Karpas-422 (cell line): ENCODE measurements at regions not wholly inside any gene's neighbourhood (a gene's known extent, or its start where the extent isn't known, plus 50 kb on each side); places are given as distances from the start of the nearest gene placed in this dataset.

Experiments
- DNase-seq: peaks from one replicate; pipeline ENCODE4 v3.0.0-alpha.2; 2015
- H2AFZ ChIP-seq: fragments of 200-600 bp; sonication (generic); 2 replicates; pipeline ENCODE4 v1.6.1; 2014; ENCODE audit warnings: antibody characterized with exemption, low read length, mixed read lengths
- H3K27ac ChIP-seq: fragments of 200-600 bp; sonication (generic); 2 replicates; pipeline ENCODE4 v1.5.1; 2014; ENCODE audit warnings: mild to moderate bottlenecking, low read length, moderate library complexity
- H3K27me3 ChIP-seq: fragments of 200-600 bp; sonication (generic); 2 replicates; pipeline ENCODE4 v1.6.1; 2014; ENCODE audit warnings: low read length, mixed read lengths
- H3K36me3 ChIP-seq: fragments of 200-600 bp; sonication (generic); 2 replicates; pipeline ENCODE4 v1.6.1; 2014; ENCODE audit warnings: low read length, mixed read lengths; ENCODE audit not compliant: insufficient read depth
- H3K4me1 ChIP-seq: fragments of 200-600 bp; sonication (generic); 2 replicates; pipeline ENCODE4 v1.6.1; 2014; ENCODE audit warnings: mild to moderate bottlenecking, low read length, mixed read lengths
- H3K4me2 ChIP-seq: fragments of 200-600 bp; sonication (generic); 2 replicates; pipeline ENCODE4 v1.6.1; 2014; ENCODE audit warnings: low read length, low read depth, mild to moderate bottlenecking; ENCODE audit not compliant: poor library complexity, severe bottlenecking
- H3K4me3 ChIP-seq: fragments of 200-600 bp; sonication (generic); 2 replicates; pipeline ENCODE4 v1.5.1; 2014; ENCODE audit warnings: mild to moderate bottlenecking, antibody characterized with exemption, low read length, mixed read lengths
- H3K79me2 ChIP-seq: fragments of 200-600 bp; sonication (generic); 2 replicates; pipeline ENCODE4 v1.6.1; 2014; ENCODE audit warnings: mild to moderate bottlenecking, low read length, mixed read lengths
- H3K9ac ChIP-seq: fragments of 200-600 bp; sonication (generic); 2 replicates; pipeline ENCODE4 v1.6.0; 2014; ENCODE audit warnings: low read length
- H3K9me2 ChIP-seq: fragments of 200-600 bp; sonication (generic), shearing (Covaris generic); replicated peaks from 2 replicates; pipeline ENCODE4 v1.6.0; 2014; ENCODE audit warnings: mild to moderate bottlenecking, low read length, moderate library complexity; ENCODE audit not compliant: insufficient read depth
- H3K9me3 ChIP-seq: fragments of 300-700, 200-600 bp; sonication (generic); 2 replicates; pipeline ENCODE4 v1.6.1; 2014; ENCODE audit warnings: low read length, mixed read lengths
- H4K20me1 ChIP-seq: fragments of 200-600 bp; sonication (generic); 2 replicates; pipeline ENCODE4 v1.6.1; 2014; ENCODE audit warnings: mild to moderate bottlenecking, antibody characterized with exemption, low read length, low read depth; ENCODE audit not compliant: insufficient read depth

- H4K20me1 ChIP-seq = no peaks in the 10 kb centered on the region
- H3K9me3 ChIP-seq = no peaks in the 10 kb centered on the region
- H2AFZ ChIP-seq = no peak overlapping the region
- no peaks in the 10 kb centered on the region for H3K79me2 ChIP-seq
- no peak overlapping the region for H3K9ac ChIP-seq
- DNase-seq = no peak
- H3K4me3 ChIP-seq = no peak overlapping the region
- H3K36me3 ChIP-seq = no peaks in the 10 kb centered on the region
- no peak overlapping the region for H3K27ac ChIP-seq
- no peaks in the 10 kb centered on the region for H3K27me3 ChIP-seq
- no peaks in the 10 kb centered on the region for H3K4me1 ChIP-seq
- H3K4me2 ChIP-seq = no peak overlapping the region
- no peaks in the 10 kb centered on the region for H3K9me2 ChIP-seq
These were observed 425.9 kb upstream of the SLC8A1 start for GRCh38 chr2:40877734-40878288.

GRCh38 chr2:40879305-40879704 lies 427.4 kb upstream of the SLC8A1 start:
- Histone ChIP-seq H3K36me3 (no peaks in the 10 kb centered on the region), H3K4me2 (no peak overlapping the region), H3K79me2 (no peaks in the 10 kb centered on the region), H3K4me3 (no peak overlapping the region), H3K9me2 (no peaks in the 10 kb centered on the region), H4K20me1 (no peaks in the 10 kb centered on the region), H3K4me1 (no peaks in the 10 kb centered on the region), H3K27me3 (no peaks in the 10 kb centered on the region), H2AFZ (no peak overlapping the region), H3K27ac (no peak overlapping the region), H3K9ac (no peak overlapping the region), H3K9me3 (no peaks in the 10 kb centered on the region)
- DNase-seq = no peak

- Histone ChIP-seq H3K27ac (no peak overlapping the region), H3K4me1 (no peaks in the 10 kb centered on the region), H2AFZ (no peak overlapping the region), H3K36me3 (no peaks in the 10 kb centered on the region), H3K79me2 (no peaks in the 10 kb centered on the region), H3K4me3 (no peak overlapping the region), H4K20me1 (no peaks in the 10 kb centered on the region), H3K9ac (no peak overlapping the region), H3K27me3 (no peaks in the 10 kb centered on the region), H3K9me3 (no peaks in the 10 kb centered on the region), H3K4me2 (no peak overlapping the region), H3K9me2 (no peaks in the 10 kb centered on the region)
- no peak for DNase-seq
These were observed 434.2 kb upstream of the SLC8A1 start for GRCh38 chr2:40886100-40886499.

- H4K20me1 ChIP-seq = no peaks in the 10 kb centered on the region
- no peak overlapping the region for H3K27ac ChIP-seq
- H3K27me3 ChIP-seq = no peaks in the 10 kb centered on the region
- H2AFZ ChIP-seq = no peak overlapping the region
- H3K9me2 ChIP-seq = no peaks in the 10 kb centered on the region
- no peak for DNase-seq
- no peaks in the 10 kb centered on the region for H3K4me1 ChIP-seq
- no peak overlapping the region for H3K4me2 ChIP-seq
- H3K79me2 ChIP-seq = no peaks in the 10 kb centered on the region
- H3K9ac ChIP-seq = no peak overlapping the region
- H3K9me3 ChIP-seq = no peaks in the 10 kb centered on the region
- H3K4me3 ChIP-seq = no peak overlapping the region
- H3K36me3 ChIP-seq = no peaks in the 10 kb centered on the region
These were observed 434.8 kb upstream of the SLC8A1 start for GRCh38 chr2:40886655-40887054.

- Histone ChIP-seq H3K27me3 (no peaks in the 10 kb centered on the region), H3K9me3 (no peaks in the 10 kb centered on the region), H3K9ac (no peak overlapping the region), H2AFZ (no peak overlapping the region), H4K20me1 (no peaks in the 10 kb centered on the region), H3K27ac (no peak overlapping the region), H3K4me3 (no peak overlapping the region), H3K9me2 (no peaks in the 10 kb centered on the region), H3K79me2 (no peaks in the 10 kb centered on the region), H3K4me2 (no peak overlapping the region), H3K36me3 (no peaks in the 10 kb centered on the region), H3K4me1 (no peaks in the 10 kb centered on the region)
- DNase-seq = no peak
These were observed 444.5 kb upstream of the SLC8A1 start for GRCh38 chr2:40896358-40896757.

GRCh38 chr2:40914666-40915065 lies 462.8 kb upstream of the SLC8A1 start:
- DNase-seq = no peak
- Histone ChIP-seq H3K36me3 (no peaks in the 10 kb centered on the region), H3K79me2 (no peaks in the 10 kb centered on the region), H3K4me1 (no peaks in the 10 kb centered on the region), H3K4me3 (no peak overlapping the region), H3K9me2 (peaks cover 6% of the 10 kb centered on the region; the same call in 1 of the 2 replicates), H3K4me2 (no peak overlapping the region), H3K9ac (no peak overlapping the region), H2AFZ (no peak overlapping the region), H3K9me3 (no peaks in the 10 kb centered on the region), H3K27ac (no peak overlapping the region), H4K20me1 (no peaks in the 10 kb centered on the region), H3K27me3 (no peaks in the 10 kb centered on the region)

GRCh38 chr2:40915651-40916050 lies 463.8 kb upstream of the SLC8A1 start:
- H3K4me2 ChIP-seq = no peak overlapping the region
- no peaks in the 10 kb centered on the region for H3K27me3 ChIP-seq
- no peak overlapping the region for H2AFZ ChIP-seq
- H3K27ac ChIP-seq = no peak overlapping the region
- no peak overlapping the region for H3K4me3 ChIP-seq
- H3K79me2 ChIP-seq = no peaks in the 10 kb centered on the region
- H3K9ac ChIP-seq = no peak overlapping the region
- H4K20me1 ChIP-seq = no peaks in the 10 kb centered on the region
- H3K36me3 ChIP-seq = no peaks in the 10 kb centered on the region
- H3K9me3 ChIP-seq = no peaks in the 10 kb centered on the region
- H3K9me2 ChIP-seq = peaks cover 6% of the 10 kb centered on the region; the same call in 1 of the 2 replicates
- no peaks in the 10 kb centered on the region for H3K4me1 ChIP-seq
- no peak for DNase-seq

GRCh38 chr2:40935349-40935748 lies 483.5 kb upstream of the SLC8A1 start:
- H3K9me3 ChIP-seq = no peaks in the 10 kb centered on the region
- no peak overlapping the region for H2AFZ ChIP-seq
- no peak overlapping the region for H3K9ac ChIP-seq
- H3K27ac ChIP-seq = no peak overlapping the region
- no peak overlapping the region for H3K4me2 ChIP-seq
- no peak for DNase-seq
- no peaks in the 10 kb centered on the region for H3K27me3 ChIP-seq
- H3K9me2 ChIP-seq = no peaks in the 10 kb centered on the region
- no peak overlapping the region for H3K4me3 ChIP-seq
- H3K4me1 ChIP-seq = no peaks in the 10 kb centered on the region
- no peaks in the 10 kb centered on the region for H3K36me3 ChIP-seq
- no peaks in the 10 kb centered on the region for H3K79me2 ChIP-seq
- no peaks in the 10 kb centered on the region for H4K20me1 ChIP-seq

GRCh38 chr2:40937284-40937683 lies 485.4 kb upstream of the SLC8A1 start:
- Histone ChIP-seq H3K36me3 (no peaks in the 10 kb centered on the region), H3K4me3 (no peak overlapping the region)

More at GRCh38 chr2:40937284-40937683, 485.4 kb upstream of the SLC8A1 start:
- Histone ChIP-seq H3K27ac (no peak overlapping the region), H2AFZ (no peak overlapping the region), H3K79me2 (no peaks in the 10 kb centered on the region), H3K27me3 (no peaks in the 10 kb centered on the region), H3K4me2 (no peak overlapping the region), H3K9me2 (no peaks in the 10 kb centered on the region), H3K9me3 (no peaks in the 10 kb centered on the region), H3K9ac (no peak overlapping the region), H3K4me1 (no peaks in the 10 kb centered on the region), H4K20me1 (no peaks in the 10 kb centered on the region)
- DNase-seq = no peak
